Stomach (tissue), 8 donors: ENCODE measurements at regions not wholly inside any gene's neighbourhood (a gene's known extent, or its start where the extent isn't known, plus 50 kb on each side); places are given as distances from the start of the nearest gene placed in this dataset.

Source experiments
- DNase-seq, 2 donors: peaks; one replicate each; pipeline versions ENCODE4 v3.0.0 to v3.0.0-alpha.2; 2013 to 2019
- H3K27ac ChIP-seq, 5 donors: fragments of 200-600 bp in 4 of 5; sonication (generic) in 4 of 5; one replicate each; pipeline ENCODE4 v1.5.1; 2013 to 2019; ENCODE audit warnings: mild to moderate bottlenecking in 1 of 5, moderate library complexity in 1 of 5
- H3K27me3 ChIP-seq, 3 donors: fragments of 200-600 bp; sonication (generic); one replicate each; pipeline ENCODE4 v1.5.1; 2017 to 2019; ENCODE audit warnings: mixed run types in 1 of 3
- H3K36me3 ChIP-seq, 4 donors: fragments of 200-600 bp; sonication (generic); 1 replicate in 3 of 4; 2 replicates in 1 of 4; pipeline ENCODE4 v1.5.1; 2016 to 2019
- H3K4me1 ChIP-seq, 4 donors: fragments of 200-600 bp; sonication (generic); one replicate each; pipeline ENCODE4 v1.5.1; 2016 to 2019
- H3K4me3 ChIP-seq, 4 donors: fragments of 200-600 bp; sonication (generic) in 3 of 4; one replicate each; pipeline ENCODE4 v1.5.1; 2016 to 2019; ENCODE audit warnings: mild to moderate bottlenecking in 1 of 4
- H3K9me3 ChIP-seq, 4 donors: fragments of 200-600 bp; sonication (generic); one replicate each; pipeline ENCODE4 v1.5.1; 2016 to 2019
- CTCF ChIP-seq, 7 experiments: fragments of 450-650 bp in 4 of 7; fragments of 200-600 bp in 3 of 7; sonication (generic) in 3 of 7; IDR thresholded peaks; one replicate each; pipeline ENCODE4 v1.5.1; 2016 to 2019; ENCODE audit warnings: antibody characterized with exemption in 7 of 7, control low read depth in 2 of 7, mild to moderate bottlenecking in 1 of 7
- EP300 ChIP-seq: sonication (generic); formaldehyde crosslinking; IDR thresholded peaks from one replicate; pipeline ENCODE4 v1.6.1; 2017; ENCODE audit warnings: antibody characterized with exemption
- POLR2A ChIP-seq, 4 donors: fragments of 450-650 bp; IDR thresholded peaks; one replicate each; pipeline ENCODE4 v1.6.1; 2016; ENCODE audit warnings: antibody characterized with exemption in 4 of 4, control low read depth in 2 of 4, mild to moderate bottlenecking in 1 of 4, moderate library complexity in 1 of 4
- POLR2AphosphoS5 ChIP-seq, 3 donors: sonication (generic); formaldehyde crosslinking; IDR thresholded peaks; one replicate each; pipeline ENCODE4 v1.6.1; 2016; ENCODE audit warnings: antibody characterized with exemption in 3 of 3
- WGBS, 5 donors: extraction: QIAGEN DNeasy Blood & Tissue Kit in 3 of 5; methylation state at CpG; one replicate each; pipeline versions ENCODE4 v1.1.5 to v1.1.7; 2013 to 2018; 5-methylcytosine and 5-hydroxymethylcytosine counted together
- intact Hi-C: fragments of 100-400 bp; cut with DNase I; formaldehyde crosslinking; loops from one replicate; pipeline ENCODE4 v1.15.1; 2023; ENCODE audit warnings: low total_unique reads
- donor health status: healthy with polysubstance abuse.
- donor health status: Bipolar disorder and iron deficiency.
- donor health status: healthy.

GRCh38 chr4:108325561-108325960 is 156.8 kb upstream of the LEF1 start:
- no peak overlapping the region for H3K4me3 ChIP-seq
- intact Hi-C loops, result no loop called here
- H3K9me3 ChIP-seq, result peaks cover 0 to 8% (median 0%) of the 10 kb centered on the region in 4 donors
- no peak for TF ChIP-seq POLR2AphosphoS5 (IDR thresholded peaks at IDR 0.05)
- TF ChIP-seq CTCF (IDR thresholded peaks at IDR 0.05), result no peak
- TF ChIP-seq EP300, result no peak
- TF ChIP-seq POLR2A (IDR thresholded peaks at IDR 0.05), result no peak
- no peak overlapping the region for H3K27ac ChIP-seq
- DNase-seq, result no peak
- H3K4me1 ChIP-seq, result no peaks in the 10 kb centered on the region
- H3K27me3 ChIP-seq, result no peaks in the 10 kb centered on the region
- WGBS, 5 donors, result 78 to 91% (median 82%) methylated on average over 1 of the region's 1 CpG
- no peaks in the 10 kb centered on the region for H3K36me3 ChIP-seq

- 80 to 94% (median 86%) methylated on average over 1 of the region's 1 CpG for WGBS, 5 donors
- no peak for DNase-seq
- intact Hi-C loops, result no loop called here
- Histone ChIP-seq H3K36me3 (no peaks in the 10 kb centered on the region), H3K9me3 (peaks cover 0 to 8% (median 0%) of the 10 kb centered on the region in 4 donors), H3K27me3 (no peaks in the 10 kb centered on the region), H3K4me1 (no peaks in the 10 kb centered on the region), H3K4me3 (no peak overlapping the region), H3K27ac (no peak overlapping the region)
- no peak for TF ChIP-seq EP300
- no peak for TF ChIP-seq POLR2A (IDR thresholded peaks at IDR 0.05)
- no peak for TF ChIP-seq CTCF (IDR thresholded peaks at IDR 0.05)
- TF ChIP-seq POLR2AphosphoS5 (IDR thresholded peaks at IDR 0.05), result no peak
Measured at GRCh38 chr4:108324450-108324849, 155.7 kb upstream of the LEF1 start.

- Histone ChIP-seq H3K4me3 (no peak overlapping the region), H3K36me3 (no peaks in the 10 kb centered on the region), H3K27me3 (no peaks in the 10 kb centered on the region), H3K4me1 (no peaks in the 10 kb centered on the region), H3K9me3 (peaks cover 0 to 8% (median 0%) of the 10 kb centered on the region in 4 donors), H3K27ac (no peak overlapping the region)
- intact Hi-C loops, result no loop called here
- WGBS, 5 donors, result 80 to 90% (median 85%) methylated on average over 4 of the region's 4 CpGs
- TF ChIP-seq POLR2A (IDR thresholded peaks at IDR 0.05) (no peak), POLR2AphosphoS5 (IDR thresholded peaks at IDR 0.05) (no peak), EP300 (no peak), CTCF (IDR thresholded peaks at IDR 0.05) (no peak)
- DNase-seq, result no peak
Measured at GRCh38 chr4:108322497-108322896, 153.8 kb upstream of the LEF1 start.

GRCh38 chr4:108320061-108320460 is 151.3 kb upstream of the LEF1 start:
- TF ChIP-seq POLR2AphosphoS5 (IDR thresholded peaks at IDR 0.05), result no peak
- no peak for TF ChIP-seq POLR2A (IDR thresholded peaks at IDR 0.05)
- TF ChIP-seq CTCF (IDR thresholded peaks at IDR 0.05), result no peak
- no peak for TF ChIP-seq EP300
- H3K27ac ChIP-seq, result no peak overlapping the region
- H3K4me1 ChIP-seq, result no peaks in the 10 kb centered on the region
- 51 to 69% (median 58%) methylated on average over 1 of the region's 1 CpG for WGBS, 5 donors
- H3K4me3 ChIP-seq, result no peak overlapping the region
- H3K27me3 ChIP-seq, result no peaks in the 10 kb centered on the region
- peaks cover 0 to 8% (median 0%) of the 10 kb centered on the region in 4 donors for H3K9me3 ChIP-seq
- intact Hi-C loops, result no loop called here
- no peak for DNase-seq
- no peaks in the 10 kb centered on the region for H3K36me3 ChIP-seq
